HG03039 (cell line): ENCODE measurements at regions not wholly inside any gene's neighbourhood (a gene's known extent, or its start where the extent isn't known, plus 50 kb on each side); places are given as distances from the start of the nearest gene placed in this dataset.

Experiments used
- ATAC-seq: cut with Tn5 transposase; IDR thresholded peaks from one replicate; pipeline ENCODE4 v1.9.1; 2021; ENCODE audit warnings: mild to moderate bottlenecking, moderate library complexity; ENCODE audit not compliant: unreplicated experiment

GRCh38 chr13:29713839-29714238, 118.4 kb upstream of the SLC7A1 start:
- ATAC-seq: no peak

DNA sequence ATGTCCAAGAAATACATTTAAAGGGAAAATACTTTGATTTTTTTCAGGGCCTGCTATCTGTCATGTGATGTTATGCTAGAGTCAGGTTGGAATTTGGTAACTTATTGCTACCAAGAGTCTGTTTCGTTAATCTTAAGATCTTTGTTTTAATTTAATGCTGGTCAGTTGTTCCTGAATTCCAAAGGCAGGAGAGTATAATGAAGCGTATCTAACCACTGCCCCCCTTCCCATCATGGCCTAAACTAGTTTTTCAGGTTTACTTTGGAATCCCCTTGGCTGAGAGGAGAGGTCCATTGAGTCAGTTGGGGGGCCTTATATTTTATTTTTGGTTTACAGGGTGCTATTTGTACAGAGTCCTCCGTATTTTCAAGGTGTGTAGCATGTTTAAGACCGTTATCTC, 116.3 kb upstream of the SLC7A1 start:
- no peak for ATAC-seq

GRCh38 chr13:29710511-29710910, 115.0 kb upstream of the SLC7A1 start:
- no peak for ATAC-seq

DNA sequence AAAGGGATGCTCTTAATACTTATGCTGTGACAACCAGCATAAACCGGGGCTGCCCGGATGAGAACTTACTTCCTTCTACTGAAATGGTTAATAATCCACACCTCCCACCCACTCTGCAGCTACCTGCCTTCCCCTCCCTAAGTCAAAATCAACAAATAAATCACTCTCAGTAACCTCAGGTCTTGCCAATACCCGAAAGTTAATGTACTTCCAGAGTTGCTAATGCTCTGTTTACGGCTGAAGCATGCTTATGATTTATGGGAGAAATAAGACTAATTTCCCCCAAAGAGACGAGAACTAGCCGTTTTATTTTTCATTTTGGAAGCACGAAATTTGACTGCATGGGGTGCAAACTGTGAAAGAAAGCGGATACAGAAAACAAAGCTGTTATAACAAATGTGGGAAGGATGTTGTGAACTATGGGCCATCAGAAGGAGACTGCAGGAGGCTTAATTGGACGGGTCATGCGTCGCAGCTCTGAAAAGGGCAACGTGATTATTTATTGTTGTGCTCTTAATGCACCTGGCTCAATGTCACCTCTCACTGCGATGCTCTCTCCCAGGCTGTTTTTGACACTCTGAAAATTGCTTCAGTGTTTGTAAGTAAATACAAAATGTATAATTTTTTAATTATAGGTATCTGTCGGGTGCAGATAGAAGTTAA, 114.0 kb upstream of the SLC7A1 start:
- no peak for ATAC-seq

GRCh38 chr13:29707876-29708543, 112.5 kb upstream of the SLC7A1 start:
- ATAC-seq: peak; percentile 55

- no peak for ATAC-seq
Observed at GRCh38 chr13:29706923-29707322, 111.4 kb upstream of the SLC7A1 start.

DNA sequence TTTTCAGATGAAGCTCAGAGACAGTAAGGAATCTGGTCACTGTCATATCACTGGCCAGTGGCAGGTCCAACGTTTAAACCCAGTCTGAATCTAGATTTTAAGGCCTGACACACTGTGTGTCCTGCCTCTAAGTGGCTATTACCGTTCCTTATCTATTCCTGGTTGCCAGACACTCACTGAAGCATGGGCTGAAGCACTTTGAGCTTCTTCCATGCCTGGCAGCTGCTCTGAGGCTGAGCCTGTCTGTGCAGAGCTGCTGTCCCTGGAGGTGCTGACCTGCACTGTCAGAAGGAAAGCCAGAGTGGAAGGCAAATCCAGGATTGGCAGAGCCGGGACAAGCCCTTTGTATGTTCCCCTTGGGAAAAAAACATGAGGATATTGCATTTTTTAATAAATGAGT, 109.2 kb upstream of the SLC7A1 start:
- ATAC-seq: no peak

GRCh38 chr13:29703421-29703820, 107.9 kb upstream of the SLC7A1 start:
- ATAC-seq: no peak

GRCh38 chr13:29702912-29703351, 107.4 kb upstream of the SLC7A1 start:
- no peak for ATAC-seq

- ATAC-seq: no peak
Observed at GRCh38 chr13:29698106-29698505, 102.6 kb upstream of the SLC7A1 start.

DNA sequence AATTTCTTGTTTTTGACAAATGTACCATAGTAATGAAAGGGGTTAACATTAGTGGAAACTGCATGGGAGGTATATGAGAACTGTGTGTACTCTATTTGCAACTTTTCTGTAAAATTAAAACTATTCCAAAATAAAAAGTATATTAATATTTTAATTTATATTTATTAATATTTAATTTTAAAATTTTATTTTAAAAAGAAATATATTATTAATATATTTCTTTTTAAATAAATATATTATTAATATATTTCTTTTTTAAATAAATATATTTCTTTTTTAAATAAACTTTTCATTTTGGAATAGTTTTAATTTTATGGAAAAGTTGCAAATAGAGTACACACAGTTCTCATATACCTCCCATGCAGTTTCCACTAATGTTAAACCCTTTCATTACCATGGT, 101.1 kb upstream of the SLC7A1 start:
- ATAC-seq: no peak

DNA sequence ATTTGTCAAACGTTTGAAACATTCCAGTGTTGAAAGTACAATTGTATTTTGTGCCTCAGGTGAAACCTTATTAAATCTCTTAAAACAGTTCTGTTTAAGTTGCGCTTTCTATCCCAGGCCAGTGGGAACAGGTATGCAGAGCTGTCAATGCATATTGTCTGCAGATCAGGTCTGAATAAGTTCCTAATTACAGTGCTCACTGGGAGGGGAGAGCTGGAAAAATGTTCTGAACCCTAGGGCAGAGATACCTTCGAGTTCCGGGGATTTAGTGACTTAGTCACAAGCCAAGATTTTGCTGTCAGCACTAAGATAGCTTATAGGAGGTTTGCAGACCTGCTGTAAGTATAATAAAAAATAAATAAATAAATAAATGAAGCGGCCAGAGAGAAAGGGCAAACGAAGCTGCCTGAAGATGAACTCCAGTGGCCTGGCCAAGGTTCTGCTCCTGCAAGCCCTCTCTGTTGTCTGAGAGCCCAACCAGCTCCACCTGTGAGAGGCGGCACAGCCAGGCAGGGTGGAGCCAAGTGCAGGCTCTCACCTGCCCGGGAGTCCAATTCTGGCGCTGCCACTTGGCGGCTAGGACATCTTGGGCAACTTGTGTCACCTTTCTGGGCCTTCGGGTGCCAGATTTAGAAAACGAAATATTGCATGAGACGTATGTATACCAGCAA, 97.9 kb upstream of the SLC7A1 start:
- ATAC-seq: no peak

DNA sequence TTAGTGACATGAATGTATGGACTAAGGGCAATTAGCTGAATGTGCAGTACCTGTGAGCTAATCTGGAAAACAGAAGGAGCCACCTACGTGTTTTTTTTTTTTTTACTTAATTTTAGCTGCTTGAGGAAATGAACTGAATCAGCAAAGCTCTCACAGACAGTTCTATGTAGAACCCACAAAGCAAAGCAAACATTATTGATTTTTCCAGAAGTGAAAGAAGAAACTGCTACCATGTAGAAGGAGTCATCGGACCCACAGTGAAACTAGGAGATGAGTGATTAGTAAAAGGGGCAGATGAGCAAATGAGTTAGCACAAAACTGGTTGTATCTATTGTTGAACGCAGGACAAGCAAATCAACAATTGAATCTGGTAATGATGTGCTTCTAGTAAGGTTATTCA, 94.1 kb upstream of the SLC7A1 start:
- no peak for ATAC-seq

- no peak for ATAC-seq
Observed at GRCh38 chr13:29688193-29688592, 92.7 kb upstream of the SLC7A1 start.

DNA sequence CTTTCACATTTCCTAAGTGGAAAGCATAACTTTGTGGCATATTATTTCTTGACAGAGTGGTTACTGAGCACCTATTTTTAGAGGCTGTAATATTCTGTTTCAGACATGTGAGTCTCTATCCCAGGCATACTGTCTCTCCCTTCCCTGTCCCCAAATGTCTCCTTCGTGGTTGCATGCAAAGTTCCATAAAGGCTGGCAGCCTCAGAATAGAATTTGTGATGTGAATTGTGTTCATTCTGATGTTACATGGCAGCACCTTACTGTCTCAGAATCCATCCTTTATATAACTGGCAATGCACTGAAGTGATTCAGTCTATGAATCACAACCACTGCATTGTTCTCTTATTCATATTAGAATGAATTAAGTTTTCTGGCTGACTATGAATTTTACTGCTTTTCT, 89.0 kb upstream of the SLC7A1 start:
- ATAC-seq: no peak

DNA sequence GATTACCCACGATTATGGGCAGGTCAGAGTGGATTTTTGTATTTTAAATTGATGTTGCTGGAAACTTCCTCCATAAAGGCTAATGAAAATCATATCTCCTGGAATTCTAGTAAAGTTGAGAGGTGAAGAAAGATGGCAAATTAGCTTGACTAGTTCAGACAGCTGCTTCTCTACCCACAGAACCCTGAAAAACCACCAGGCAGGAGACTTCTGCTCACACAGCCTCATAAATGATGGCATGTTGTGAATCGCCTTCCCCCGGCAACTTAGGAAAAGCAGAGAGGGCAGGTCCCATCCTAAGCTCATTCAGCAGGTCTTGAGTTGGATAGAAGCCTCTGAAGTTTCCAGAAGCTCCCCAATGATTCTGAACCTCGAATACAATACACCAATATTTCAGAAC, 87.6 kb upstream of the SLC7A1 start:
- ATAC-seq: no peak

GRCh38 chr13:29681864-29682263, 86.4 kb upstream of the SLC7A1 start:
- ATAC-seq: no peak

GRCh38 chr13:29679396-29680053, 84.0 kb upstream of the SLC7A1 start:
- ATAC-seq: no peak

GRCh38 chr13:29677627-29678026, 82.1 kb upstream of the SLC7A1 start:
- no peak for ATAC-seq

DNA sequence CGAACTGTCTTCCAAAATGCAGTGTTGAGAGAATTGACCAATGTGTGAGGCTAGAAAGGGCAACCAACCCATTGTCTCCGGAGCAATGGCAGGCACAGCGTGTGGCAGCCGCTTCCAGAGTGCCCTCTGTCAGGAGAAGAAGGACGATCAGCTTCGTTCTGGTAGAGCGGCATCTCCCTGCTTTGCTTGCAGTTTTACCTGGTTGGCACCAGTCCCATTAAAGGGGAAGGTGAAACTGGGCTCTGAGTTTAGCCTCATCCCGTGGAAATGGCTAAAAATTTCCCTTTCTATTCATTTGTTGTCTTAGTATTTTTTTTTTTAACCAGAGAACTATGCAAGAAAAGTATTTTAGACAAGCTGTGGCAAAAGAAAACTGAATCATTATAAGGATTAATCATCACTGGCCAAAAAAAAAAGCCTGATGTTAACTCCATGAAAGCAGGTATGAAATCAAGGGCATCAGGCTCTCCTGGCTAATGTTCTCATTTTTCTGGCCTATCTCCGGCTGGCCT, 81.5 kb upstream of the SLC7A1 start:
- ATAC-seq: no peak

- ATAC-seq: no peak
Observed at GRCh38 chr13:29676535-29676934, 81.0 kb upstream of the SLC7A1 start.
